SIG-M5 treated with dmso at 0.1 percent for 504 hours (cell line): ENCODE measurements at regions not wholly inside any gene's neighbourhood (a gene's known extent, or its start where the extent isn't known, plus 50 kb on each side); places are given as distances from the start of the nearest gene placed in this dataset.
"Not testable (repeated sequence)": the region's sequence is repeated elsewhere in the genome, so short reads cannot be mapped to it uniquely, and the experiment has no call there.

Experiments
- DNase-seq: peaks from one replicate; lab custom pipeline; 2025; ENCODE audit not compliant: unreplicated experiment; lab: John Stamatoyannopoulos, UW

DNA sequence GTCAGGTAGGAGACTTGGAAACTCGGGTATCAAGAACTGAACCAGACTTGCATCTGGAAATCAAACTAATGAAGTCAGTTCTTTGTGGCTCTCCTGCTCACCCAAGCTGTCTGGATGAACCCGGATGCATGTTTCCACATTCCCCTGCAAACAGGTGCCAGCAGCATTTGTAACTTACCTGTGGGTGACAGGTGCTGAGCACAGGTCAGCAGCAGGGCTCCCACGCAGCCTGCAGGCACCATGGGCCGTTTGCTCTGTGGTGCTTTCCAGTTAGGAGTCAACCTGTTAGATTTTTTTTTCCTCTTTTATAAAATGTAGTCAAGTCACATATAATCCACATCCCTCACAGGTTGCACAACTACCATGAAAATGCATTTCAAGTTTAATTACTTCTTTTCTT, 385.6 kb upstream of the ADGRL3 start:
- no peak for DNase-seq

DNA sequence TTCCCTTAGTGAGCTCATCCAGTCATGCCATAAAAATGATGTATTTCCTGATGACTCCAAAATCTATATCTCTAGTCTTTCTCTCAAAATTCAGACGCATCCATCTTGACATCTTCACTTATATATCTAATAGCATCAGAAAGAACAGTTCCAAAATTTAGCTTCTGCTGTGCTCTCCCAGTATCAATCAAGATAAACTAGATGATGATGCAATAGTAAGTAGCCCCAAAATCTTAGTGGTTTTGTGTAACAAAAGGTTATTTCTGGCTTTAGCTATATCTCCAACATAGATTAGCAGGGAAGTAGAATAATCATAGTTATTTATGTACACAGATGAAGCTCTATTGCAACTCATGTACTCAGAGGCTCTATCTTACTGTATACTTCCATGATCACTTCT, 382.5 kb upstream of the ADGRL3 start:
- DNase-seq, result no peak

DNA sequence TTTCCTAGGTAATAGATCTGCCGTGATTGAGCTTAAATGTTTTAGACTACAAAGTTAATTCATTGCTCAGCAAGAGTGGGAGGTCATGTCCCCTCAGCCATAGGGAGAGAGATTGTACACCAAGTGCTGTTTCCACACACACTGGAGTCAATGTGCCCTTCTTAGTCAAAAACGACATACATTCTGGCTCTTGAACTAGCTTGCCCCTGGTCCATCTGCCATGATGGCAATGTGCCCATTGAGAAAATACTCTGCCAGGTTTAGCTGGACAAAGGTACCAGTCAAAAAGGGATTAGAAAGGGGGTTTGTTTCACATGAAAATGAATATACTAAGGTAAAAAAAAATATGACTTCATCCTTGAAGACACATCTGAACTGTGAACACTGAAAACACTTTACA, 377.1 kb upstream of the ADGRL3 start:
- DNase-seq, result no peak

DNA sequence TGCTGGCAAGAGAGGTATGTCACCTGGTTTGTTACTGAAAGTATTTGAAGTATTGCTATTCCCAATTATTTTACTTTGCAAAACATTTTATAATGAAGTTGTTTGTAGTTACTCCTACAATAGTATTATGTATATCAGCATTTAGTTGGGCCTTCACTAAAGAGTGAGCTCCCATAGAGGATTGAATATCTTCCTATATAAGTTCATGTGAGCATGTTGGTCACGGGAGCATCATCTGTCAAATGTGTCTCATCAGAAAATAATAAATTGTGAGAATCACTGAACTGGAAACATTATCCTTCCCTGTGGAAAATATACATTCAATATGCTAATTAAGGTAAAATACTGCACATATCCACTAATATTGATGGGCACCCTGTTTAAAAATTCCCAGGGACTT, 360.1 kb upstream of the ADGRL3 start:
- DNase-seq, result no peak

DNA sequence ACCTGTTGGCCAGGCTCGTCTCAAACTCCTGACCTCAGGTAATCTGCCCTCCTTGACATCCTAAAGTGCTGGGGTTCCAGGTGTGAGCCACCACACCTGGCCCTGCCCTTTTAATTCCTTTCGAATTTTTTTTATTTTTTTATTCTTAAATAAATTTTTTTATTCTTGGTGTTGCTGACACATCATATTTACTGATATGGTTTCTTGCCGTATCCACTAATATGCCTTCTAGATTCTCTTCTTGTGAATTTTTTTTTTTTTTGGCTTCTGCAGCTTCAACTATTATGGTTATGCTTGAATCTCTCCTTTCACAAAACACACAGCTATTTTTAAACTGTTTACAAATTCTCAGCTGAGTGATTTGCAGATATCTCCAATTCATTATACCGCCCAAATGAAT, 353.4 kb upstream of the ADGRL3 start:
- DNase-seq, result no peak

DNA sequence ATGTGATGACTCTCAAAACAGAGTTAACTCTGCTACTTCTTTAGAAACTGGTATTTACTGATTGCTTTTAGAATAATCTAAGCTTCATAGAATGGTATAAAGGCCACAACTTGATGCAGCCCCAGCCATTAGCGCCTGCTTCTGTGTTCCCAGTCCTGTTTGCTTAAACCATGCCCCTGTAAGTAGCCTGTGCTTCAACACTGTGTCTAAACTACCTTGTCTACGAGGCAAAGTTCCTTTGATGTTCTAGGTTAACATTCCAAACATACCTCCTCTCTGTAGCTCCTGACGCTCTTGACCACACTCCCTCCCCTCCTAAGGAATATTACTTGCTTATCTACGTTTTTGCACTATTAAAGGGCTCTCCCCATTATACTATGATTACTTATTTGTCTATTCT, 352.5 kb upstream of the ADGRL3 start:
- no peak for DNase-seq

DNA sequence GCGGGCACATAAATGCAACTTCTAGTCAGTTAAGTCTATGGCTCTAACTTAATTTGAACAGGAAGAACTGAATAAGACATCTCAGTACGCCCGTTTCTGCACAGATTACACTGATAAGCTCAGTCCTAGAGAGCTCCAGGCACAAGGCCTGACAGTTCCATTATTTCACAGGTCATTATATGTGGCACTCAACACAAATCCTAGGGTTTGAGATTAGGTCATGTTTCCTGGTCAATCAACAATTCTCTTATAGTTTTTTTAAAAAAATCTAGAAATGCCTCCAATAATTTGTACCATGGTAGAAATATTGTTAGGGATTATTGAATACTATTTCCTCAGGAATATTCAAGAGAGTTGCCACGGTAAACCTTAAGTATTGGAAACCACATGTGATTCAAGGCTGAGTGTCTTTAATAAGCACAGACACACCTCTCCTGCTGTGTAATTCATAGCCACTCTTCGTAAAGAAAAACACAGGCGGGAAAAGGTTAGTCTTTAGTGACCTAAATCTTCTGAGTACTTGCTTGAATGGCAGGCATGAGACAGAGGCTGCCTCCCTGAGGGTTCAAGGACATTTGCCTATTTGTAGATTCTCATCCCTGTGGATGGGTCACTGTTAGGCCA, 342.9 kb upstream of the ADGRL3 start:
- DNase-seq, result no peak

DNA sequence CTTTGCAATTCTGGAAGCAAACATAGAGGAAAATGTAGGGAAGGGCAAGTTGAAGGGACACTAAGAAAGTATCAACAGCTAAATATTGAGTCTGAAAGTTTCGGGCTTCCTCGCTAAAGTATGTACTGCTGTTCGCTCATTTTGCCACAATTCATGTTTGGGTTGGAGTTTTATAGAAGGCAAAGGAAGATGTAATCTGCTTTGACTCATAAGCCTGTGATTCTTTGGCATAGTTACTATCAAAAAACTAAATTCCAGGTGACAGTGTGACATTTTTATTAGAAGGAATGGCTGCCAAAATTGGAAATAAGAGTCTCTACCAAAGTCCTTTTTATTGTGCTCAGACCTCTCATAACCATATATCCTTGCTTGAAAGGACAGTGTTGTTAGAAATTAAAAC, 336.7 kb upstream of the ADGRL3 start:
- no peak for DNase-seq

DNA sequence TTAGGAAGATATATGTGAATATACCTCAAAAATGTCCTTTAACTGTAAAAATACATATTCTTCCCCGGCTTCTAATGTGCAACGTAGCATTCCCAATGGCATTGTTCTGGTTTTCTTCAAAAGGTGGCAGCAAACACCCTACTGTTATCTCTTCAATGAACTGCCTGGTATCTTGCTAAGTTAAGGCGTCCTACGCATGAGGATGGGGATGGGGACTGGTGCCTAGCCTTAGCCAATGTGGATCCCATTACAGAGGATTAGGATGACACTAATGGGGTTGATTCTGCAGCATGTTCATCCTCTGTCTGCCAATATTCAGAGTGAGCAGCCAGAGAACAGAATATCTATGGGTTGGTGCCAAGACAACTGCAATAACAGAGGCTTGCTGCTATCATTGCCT, 334.9 kb upstream of the ADGRL3 start:
- no peak for DNase-seq

DNA sequence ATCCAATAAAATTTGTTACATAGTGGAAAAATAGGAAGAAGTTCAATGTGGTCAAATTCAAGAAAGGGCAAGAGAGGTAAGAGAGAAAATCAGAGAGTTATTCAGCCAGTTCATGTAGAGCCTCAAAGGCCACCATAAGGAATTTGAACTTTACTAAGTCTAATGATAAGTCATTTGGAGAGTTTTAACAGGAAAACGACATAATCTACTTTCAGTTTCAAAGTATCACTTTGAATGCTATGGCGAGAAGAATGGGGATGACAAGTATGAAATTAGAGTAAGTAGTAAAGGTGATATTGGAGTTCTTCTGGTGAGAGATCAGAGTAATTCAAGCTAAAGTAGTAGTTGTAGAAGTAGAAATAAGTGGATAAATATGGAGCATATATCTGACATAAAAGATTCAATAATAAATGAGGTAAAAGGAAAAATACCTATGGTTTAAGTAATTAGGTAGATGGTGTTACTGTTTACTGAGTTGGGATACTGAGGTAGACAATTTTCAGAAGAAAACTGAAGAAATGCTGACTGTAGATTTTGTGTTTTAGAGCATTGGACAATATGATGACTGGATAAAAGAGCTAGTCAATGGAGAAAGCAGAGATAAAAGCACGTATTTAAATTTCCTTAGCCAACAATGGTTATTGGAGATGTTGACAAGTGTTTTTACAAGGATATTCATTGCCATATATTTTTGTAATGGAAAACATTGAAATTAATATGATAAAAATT, 331.7 kb upstream of the ADGRL3 start:
- no peak for DNase-seq

DNA sequence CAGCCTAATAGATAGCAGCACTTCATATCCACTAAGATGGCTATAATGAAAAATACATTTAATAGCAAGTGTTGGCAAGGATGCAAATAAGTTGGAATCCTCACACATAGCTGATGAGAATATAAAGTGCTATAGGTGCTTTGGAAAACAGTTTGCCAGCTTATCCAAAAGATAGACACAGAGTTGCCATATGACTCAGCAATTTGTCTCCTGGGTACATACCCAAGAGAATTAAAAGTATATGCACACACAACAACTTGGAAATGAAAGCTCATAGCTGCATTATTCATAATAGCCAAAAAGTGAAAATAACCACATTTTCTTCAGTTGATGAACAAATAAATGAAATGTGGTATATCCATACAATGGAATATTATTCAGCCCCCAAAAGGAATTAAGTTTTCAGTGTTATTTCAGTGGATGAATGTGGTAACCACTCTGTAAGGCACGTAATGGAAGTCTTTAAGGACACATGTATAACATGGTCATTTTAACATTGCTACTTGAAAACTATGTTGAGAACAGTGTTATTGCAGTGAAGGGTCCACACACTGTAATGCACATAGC, 320.9 kb upstream of the ADGRL3 start:
- DNase-seq, result no peak

DNA sequence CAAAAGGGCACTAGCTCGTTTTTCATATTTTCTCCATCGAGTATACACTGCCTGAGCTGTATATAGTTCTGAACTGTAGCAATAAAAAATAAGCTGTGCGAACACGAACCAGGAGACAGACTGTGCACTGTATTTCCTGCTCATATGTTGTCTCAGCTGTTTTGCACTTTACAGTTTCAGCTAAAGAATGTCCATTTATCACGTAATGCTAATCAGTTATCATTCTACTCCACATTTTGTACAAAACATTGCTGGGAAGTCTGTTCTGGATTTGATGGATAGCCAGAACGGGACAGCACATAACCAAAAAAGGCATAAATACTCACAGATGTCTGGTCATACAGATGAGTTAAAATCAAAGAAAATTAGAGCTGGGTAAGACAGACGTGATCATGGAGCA, 315.5 kb upstream of the ADGRL3 start:
- DNase-seq, result no peak

DNA sequence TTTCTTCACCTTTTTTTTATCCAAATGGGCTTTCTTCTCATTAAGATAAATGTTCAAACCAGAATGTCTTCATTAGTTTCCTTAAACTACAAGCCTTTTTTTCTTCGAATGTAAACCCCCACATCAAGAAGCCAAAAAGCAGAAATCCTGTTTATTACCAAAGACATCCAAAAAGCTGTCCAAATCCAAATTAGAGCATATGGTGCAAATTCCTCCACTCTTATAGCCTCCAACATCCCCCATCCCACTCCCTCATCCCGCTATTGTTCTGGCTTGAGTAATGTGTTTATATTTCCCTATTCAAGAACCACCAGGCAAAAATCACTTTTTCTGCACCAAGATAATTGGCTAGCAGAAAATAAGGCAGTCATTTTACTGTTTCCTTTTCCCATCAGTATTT, 315.1 kb upstream of the ADGRL3 start:
- no peak for DNase-seq

DNA sequence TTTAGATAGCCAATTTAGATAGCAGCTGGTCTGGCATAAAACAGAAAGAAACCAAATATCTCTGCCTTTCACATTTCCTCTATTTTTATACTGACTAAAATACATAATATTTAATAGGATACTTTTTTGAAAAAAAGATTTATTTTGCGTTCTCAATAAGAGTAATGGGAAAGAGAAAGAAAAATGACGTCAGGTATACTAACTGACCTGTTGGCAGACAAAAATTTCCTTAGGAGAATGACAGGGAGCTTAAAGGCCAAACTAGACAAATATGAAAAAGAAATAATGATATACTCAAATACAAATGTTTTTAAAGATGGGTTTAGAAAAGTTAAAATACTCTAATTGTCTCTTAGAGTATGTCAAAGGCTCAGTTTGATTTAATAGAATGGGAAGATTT, 309.4 kb upstream of the ADGRL3 start:
- DNase-seq, result no peak

DNA sequence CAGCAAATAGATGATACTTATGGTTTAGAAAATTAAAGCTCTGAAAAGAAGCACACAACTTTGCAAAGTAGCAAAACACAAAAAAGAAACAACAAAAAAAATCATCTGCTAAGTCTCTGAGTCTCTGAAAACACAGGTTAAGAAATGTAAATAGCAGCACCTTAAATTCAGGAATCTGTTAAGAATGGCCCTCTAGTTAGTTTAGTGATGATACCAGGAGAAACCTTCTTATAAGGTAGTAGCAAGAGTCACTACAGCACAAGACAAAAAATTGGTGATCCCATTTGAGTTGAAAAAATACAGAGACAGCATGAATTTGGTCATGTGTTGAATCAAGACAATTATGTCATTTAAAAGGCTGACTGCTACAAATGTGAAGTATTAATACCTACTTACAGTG, 308.2 kb upstream of the ADGRL3 start:
- DNase-seq, result no peak

DNA sequence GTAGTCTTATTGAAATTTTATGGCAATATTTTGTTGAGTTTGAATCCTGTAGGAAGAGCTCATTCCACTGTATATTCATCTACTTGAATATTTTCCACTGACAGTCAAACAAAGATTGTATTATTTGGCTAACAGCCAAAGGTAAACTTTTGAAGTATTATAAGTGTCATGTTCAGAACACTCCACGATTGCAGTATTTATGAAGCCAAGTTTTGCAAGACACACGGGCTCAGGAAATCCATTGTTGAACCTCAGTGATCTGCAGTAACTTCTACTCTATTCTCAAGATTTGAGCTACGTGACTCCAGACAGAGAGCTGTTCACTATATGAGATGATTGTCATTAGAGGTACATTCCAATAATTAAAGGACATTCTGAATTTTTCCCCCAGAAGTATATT, 302.7 kb upstream of the ADGRL3 start:
- no peak for DNase-seq

DNA sequence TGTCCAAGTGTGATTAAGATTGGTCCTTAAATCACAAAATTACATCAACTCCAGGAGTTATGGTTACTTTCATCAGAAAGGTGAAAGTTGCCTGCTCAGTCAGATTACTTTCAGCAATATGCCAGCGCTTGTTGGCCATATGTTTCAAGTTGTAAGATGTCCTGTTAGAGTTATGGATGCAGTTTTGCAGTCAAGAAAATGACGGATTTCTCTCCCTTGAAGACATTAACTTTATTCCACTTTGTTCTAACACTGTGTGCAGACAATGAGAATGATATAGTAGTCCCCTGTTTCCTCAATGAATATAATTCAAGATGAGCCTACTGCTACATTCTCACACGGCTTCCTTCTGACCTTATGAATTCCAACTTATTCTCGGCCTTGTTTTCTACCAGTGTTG, 295.0 kb upstream of the ADGRL3 start:
- DNase-seq, result no peak

DNA sequence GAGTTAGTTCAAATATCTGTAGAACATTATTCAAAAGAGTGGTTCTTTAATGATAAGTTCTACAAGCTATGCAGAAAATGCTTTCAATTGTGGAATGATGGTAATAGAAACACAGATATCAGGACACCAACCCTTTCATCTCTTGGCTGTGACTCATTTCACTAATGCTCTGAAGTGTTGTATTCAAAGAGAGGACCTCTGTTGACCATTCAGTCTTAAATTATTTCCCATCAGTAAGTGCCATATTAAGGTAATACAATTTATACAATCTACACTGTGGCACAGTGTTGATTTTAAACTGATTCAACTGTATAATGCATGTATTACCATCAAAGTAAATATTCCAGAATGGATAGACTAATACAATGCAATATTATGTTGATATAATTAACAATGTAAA, 289.0 kb upstream of the ADGRL3 start:
- no peak for DNase-seq

DNA sequence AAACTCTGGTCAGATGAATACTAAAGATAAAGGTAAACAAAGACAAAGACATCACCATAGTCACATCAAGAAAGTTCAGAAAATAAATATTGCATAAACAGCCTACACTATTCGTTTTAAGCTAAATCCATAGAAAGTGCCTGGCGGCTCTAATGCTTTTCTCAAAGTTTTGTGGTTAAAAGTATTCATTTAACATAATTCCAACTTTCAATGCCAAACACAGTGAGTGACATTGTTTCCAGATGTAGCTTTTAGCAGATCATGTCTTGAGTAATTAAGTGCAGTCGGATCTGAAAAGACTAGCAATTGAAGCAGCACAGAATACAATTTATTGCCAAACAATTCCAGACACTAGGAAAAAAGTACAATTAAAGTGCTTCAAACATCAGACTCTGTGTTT, 287.1 kb upstream of the ADGRL3 start:
- DNase-seq, result no peak

DNA sequence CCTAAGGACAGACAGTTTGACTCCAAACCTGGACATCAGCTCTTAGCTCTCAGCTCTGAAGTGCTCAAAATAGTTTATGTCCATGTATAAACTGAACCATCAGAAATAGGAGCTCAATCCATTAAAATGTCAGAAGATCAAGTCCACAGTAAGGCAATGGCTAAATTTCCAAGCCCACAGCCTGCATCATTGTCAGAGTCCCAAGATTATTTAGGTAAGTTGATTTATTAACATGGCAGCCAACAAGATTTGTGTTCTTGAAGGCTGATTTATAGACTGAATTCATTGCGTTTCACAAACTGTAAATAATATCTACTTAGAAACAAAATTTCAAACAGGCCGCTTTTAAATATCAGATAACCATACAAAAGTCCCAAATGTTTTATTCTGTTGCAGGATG, 286.5 kb upstream of the ADGRL3 start:
- no peak for DNase-seq

DNA sequence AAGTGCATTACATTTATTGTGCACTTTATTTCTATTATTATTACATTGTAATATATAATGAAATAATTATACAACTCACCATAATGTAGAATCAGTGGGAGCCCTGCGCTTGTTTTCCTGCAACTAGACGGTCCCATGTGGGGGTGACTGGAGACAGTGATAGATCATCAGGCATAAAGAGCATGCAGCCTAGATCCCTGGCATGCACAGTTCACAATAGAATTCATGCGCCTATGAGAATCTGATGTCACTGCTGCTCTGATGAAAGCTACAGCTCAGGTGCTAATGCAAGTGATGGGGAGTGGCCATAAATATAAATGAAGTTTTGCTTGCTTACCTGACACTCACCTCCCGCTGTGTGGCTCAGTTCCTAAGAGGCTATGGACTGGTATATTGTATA, 278.4 kb upstream of the ADGRL3 start:
- not testable (repeated sequence) for DNase-seq

DNA sequence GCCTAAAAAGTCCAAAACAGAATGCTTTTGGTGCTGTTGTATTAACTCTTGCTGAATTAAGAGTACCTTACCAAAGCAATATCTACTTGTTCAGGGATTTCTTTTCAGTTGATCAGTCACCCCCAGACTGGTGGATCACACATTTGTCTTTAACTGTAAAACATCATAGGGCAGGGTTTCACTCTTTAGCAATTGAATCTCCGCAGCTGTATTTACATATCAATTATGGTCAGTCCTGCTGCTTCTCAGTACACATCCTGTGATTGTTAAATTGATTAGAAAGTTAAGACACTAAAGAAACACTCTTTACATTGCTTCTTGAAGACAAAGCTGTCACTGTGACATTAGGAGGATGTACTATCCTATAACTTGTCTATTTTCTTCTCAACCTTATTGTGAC, 277.1 kb upstream of the ADGRL3 start:
- DNase-seq, result no peak

DNA sequence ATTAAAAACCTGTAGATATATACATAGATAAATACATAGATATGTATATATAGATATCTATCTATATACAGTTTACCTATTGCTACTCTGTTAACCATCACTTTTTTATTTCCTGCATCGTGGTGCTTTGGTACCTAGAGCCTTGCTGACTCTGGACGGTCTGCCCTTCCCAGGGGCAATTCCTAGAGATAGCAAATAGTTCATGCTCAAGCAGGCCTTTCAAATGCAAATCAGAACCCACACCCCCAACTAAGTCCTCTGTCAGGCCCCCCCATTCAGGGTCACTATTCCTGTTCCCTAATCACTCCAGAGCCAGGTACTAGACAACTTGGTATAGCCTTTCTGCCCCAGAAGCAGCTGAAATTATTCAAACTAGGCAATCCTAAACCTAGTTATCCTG, 273.5 kb upstream of the ADGRL3 start:
- DNase-seq, result no peak
